Dermis microvascular lymphatic vessel endothelial cell (primary cell): ENCODE measurements at regions not wholly inside any gene's neighbourhood (a gene's known extent, or its start where the extent isn't known, plus 50 kb on each side); places are given as distances from the start of the nearest gene placed in this dataset.
"Not testable (repeated sequence)": the region's sequence is repeated elsewhere in the genome, so short reads cannot be mapped to it uniquely, and the experiment has no call there.

ENCODE experiments used
- DNase-seq, 2 donors: peaks; one replicate each; pipeline versions ENCODE4 v3.0.0 to v3.0.0-alpha.2; 2010; ENCODE audit warnings: low read depth in 2 of 2

DNA sequence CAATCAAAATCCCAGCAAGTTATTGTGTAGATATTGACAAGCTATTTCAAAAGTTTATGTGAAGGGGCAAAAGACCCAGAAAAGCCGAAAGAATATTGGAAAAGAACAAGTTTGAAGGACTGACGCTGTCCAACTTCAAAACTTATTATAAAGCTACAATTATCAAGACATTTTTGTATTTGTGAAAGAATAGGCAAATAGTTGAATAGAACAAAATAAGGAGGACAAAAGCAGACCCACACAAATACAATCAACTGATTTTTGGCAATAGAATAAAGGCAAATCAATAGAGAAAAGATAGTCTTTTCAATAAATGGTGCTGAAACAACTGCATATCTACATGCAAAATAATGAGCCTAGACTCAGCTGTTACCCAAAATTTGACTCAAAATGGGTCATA lies 807.7 kb upstream of the CDH6 start:
- DNase-seq, result no peak

DNA sequence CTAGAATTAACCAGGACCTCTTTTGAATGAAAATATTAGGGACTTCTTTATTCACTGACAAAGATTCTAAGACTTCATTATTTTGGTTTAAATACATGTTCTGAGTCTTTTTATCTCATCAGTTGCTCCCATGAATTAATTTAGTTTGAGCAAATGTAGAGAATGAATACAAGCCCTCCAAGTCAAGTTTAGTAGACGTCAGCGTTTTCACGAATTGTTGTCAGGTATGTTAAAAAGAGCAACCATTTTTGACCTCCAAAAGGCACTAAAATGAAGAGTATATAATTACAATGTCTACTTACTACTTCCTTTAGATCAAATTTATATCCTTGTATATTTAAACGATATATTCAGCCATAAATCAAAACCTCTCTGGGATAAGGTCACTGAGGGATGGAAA lies 809.3 kb upstream of the CDH6 start:
- no peak for DNase-seq

DNA sequence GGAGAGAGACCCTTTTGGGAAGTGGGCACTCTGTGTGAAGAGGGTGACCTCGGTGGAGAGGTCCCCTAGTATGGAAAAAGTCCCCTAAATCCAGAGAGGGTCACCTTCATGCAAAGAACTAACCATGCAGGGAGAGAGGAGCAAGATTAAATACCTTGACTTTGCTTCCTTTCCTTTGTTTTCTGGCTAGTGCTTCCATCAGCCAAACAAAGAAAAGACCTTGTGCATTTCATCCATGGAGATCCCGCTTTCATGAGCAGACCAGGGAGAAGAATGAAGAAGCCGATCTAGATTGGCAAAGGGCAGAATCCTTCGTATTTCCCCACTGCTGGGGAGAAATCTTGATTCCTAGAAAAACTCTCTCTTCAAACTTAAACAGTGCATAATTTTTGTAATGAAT lies 813.3 kb upstream of the CDH6 start:
- DNase-seq, result no peak

DNA sequence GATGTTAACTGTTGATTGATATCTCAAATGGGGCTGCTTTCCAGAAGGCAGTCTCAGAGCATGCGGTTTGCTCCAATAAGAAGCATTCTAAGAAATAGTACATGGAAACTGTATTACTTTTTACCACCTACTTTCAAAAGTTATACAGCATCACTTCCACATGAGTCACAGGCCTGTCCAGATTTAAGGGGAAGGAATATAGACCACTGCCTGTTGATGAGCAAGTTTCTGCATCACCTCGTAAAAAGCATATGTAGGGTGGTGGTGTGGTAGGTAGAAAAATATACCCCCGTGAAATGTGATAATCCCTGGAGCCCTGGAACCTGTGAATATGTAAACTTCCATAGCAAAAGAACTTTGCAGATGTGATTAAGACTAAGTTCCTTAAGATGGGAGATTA lies 816.6 kb upstream of the CDH6 start:
- DNase-seq, result no peak

DNA sequence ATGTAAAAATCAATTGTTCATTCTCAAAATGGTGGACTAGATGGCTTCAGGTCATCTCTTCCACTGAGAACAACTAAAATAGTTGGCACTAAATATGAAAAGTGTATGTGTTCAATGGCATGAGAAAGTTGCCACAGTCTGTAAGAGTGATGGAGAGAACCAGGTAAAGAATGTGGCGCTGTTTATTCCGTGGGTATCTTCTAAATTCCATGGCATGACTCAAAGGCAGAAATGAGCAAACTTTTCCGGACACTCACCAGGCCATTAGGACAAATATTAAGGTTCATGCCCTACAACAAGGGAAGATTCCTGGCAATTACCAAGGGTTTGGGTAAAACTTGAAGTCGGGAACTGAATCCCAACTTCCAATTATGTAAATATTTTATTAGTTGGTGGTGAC lies 825.4 kb upstream of the CDH6 start:
- DNase-seq, result no peak

DNA sequence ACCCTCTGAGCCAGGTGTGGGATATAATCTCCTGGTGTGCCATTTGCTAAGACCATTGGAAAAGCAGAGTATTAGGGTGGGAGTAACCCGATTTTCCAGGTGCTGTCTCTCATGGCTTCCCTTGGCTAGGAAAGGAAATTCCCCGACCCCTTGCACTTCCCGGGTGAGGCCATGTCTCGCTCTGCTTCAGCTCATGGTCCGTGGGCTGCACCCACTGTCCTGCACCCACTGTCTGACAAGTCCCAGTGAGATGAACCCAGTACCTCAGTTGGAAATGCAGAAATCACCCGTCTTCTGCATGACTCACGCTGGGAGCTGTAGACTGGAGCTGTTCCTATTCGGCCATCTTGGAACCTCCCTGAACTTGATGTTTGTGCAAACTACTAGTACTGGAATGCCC lies 828.5 kb upstream of the CDH6 start:
- not testable (repeated sequence) for DNase-seq

DNA sequence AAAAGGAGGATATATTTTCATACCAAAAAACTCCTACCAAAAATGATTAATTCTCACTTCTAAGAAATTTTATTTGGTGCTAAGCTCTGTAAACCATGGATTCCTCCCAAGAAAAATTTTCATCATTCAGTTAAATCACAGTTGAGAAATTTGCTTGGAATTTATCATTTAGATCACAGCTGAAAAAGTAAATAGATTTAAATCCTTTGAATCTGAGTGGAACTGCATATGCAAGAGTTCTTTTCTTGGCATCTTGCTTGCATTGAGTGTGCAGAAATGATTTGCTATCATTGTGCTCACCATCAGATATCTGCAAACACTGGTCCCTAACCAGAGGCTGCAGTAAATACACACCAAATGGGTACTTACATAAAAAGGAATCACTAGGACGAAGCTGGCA lies 836.1 kb upstream of the CDH6 start:
- DNase-seq, result no peak

DNA sequence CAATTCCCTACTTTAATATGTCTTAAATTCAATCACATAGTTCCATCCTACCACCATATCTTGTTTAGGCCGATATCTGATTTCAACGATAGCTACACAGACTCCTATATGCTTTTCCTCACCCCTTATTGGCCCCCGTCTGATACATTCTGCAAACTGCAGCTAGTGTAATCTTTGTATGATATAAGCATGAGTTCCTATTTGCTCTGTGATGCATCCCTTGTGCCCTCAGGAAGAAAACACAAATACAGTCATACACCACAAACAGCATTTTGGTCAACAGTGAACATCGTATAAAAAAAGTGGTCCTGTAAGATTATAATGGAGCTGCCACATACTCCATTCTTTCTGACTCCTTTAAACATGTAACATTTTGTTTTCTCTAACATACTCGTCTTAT lies 837.8 kb upstream of the CDH6 start:
- DNase-seq, result no peak

DNA sequence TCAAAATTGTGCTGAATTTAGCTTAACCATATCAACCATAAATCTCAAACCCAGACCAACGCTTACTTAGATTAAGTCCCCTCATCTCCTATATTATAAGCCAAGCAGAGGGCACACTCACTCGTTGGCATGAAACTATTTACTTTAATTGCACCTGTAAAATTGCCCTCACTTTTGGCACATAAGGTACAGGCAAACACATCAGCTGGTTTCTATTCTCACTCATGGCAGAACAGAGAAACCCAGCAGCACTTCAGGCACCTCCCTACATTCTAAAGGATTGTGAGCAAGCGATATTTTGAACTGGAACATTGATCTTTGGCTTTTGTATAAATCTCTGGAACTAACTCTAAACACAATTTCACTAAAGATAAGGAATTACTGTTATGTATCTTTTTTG lies 845.6 kb upstream of the CDH6 start:
- no peak for DNase-seq

DNA sequence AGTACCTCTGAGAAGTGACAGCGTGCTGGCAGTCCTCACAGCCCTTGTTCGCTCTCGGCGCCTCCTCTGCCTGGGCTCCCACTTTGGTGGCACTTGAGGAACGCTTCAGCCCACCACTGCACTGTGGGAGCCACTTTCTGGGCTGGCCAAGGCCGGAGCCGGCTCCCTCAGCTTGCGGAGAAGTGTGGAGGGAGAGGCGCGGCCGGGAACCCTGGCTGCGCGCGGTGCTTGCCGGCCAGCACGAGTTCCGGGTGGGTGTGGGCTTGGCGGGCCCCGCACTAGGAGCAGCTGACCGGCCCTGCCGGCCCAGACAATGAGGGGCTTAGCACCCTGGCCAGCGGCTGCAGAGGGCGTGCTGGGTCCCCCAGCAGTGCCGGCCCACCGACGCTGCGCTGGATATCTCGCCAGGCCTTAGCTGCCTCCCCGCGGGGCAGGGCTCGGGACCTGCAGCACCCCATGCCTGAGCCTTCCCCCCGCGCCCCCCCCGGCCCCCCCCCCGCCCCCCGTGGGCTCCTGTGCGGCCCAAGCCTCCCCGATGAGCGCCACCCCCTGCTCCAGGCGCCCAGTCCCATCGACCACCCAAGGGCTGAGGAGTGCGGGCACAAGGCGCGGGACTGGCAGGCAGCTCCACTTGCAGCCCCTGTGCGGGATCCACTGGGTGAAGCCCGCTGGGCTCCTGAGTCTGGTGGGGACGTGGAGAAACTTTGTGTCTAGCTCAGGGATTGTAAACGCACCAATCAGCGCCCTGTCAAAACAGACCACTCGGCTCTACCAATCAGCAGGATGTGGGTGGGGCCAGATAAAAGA lies 847.7 kb upstream of the CDH6 start:
- DNase-seq, result not testable (repeated sequence)

DNA sequence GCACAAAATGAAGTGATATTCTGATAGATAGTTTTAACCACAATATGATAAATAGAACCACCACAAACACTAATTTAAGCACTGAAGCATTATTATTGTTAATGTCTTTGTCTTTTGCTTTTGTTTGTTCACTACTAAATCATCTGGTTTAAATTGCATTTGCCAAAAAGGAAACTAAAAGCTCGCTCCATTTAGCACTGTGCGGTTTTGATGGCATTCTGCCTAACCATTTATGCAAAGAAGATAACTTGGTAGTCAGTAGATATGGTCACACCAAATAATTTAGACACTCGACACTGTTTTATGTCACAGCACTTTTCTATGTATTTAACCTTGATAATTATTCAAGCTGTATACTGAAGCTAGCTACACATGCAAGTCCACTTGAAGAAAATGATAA lies 849.8 kb upstream of the CDH6 start:
- DNase-seq, result no peak

DNA sequence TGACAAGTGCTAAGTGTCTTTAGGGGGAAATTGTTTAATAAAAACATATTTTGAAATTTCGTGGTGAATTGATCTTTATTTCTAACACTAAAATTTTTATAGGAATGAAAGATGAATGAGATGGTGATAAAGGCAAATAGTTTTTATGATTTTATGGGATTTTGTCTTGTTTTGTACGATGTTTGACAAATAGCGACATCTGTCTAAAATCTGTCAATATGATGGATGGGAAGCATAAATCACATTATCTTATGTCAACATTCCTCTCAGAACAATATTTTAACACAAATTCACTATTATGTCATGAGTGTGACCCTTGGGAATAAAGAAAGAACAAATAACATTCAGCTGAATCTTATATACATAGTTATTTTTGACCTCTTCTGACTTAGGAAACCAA lies 852.0 kb upstream of the CDH6 start:
- DNase-seq, result no peak

DNA sequence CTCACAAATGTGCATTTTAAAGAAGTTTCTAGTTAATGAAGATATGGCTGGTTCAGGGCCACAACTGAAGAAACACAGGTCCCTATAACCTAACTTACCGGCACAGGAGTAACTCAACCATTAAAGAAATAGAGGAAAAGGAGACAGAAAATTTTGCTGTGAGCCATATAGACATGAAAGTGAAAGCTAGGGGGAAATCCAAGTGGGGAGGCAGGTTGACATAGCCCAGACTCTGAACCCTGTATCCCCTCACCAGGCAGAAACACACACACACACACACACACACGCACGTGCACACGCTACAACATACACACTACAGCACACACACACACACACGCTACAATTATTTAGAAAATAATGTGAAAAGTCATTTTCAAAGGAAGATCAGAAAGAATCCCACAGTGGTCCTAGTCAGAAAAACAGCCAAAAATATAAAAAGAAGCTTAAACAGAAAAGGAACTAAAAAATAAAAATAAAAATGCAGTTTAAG lies 856.4 kb upstream of the CDH6 start:
- DNase-seq, result no peak

DNA sequence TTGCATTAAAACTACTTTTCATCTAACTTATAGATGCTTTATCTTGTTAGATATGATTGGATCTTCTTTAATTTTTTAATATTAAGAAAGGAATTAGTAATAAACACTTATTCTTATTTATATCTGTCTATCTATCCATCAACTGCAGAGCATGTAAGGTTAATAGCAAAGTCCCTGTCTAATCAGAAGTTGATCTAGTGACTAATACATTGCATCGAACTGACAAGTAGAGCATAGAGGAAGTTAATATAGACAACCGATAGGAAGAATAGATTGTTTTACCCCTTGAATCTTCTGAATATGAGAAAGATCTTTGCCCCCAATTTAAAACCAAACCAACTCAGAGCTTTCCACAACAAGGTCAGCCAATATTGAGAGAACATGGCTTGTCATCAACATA lies 862.0 kb upstream of the CDH6 start:
- no peak for DNase-seq

DNA sequence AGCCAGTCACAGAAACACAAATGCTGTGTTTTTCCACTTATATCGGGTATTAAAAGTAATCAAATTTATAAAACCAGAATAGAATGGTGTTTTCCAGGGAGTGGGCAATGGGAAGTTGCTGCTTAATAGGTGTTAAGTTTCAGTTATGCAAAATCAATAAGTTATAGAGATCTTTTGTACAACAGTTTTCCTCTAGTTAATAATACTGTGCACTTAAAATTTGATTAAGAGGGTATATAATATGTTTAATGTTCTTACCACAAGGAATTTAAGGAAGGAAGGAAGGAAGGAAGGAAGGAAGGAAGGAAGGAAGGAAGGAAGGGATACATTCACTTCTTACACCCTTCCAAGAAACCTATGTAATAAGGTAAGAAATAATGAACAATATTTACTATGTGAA lies 867.7 kb upstream of the CDH6 start:
- DNase-seq, result no peak

DNA sequence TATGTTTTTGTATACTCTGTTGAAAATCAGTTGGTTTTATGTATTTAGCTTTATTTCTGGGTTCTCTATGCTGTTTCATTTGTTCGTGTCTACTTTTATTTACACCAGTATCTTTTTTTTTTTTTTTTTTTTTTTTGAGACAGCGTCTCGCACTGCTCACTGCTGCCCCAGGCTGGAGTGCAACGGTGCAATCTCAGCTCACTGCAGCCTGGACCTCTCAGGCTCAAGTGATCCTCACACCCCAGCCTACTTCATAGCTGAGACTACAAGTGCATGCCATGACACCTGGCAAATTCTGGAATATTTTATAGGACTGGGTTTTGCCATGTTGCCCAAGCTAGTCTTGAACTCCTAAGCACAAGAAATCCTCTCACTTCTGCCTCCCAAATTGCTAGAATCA lies 869.4 kb upstream of the CDH6 start:
- no peak for DNase-seq

DNA sequence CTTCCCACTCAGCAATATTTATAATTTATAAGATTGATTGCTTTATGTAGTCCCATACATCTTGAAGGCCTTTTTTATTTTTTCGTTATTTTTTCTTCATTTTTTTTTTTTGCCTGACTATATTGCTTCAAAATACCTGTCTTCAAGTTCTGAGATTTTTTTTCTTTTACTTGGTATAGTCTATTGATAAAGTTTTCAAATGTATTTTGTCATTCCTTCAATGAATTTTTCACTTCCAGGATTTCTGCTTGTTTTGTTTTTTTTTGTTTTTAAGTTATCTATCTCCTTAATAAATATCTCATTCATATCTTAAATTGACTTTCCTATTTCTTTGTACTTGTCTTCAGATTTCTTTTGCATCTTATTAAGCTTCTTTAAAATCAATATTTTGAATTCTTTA lies 905.6 kb upstream of the CDH6 start:
- no peak for DNase-seq

DNA sequence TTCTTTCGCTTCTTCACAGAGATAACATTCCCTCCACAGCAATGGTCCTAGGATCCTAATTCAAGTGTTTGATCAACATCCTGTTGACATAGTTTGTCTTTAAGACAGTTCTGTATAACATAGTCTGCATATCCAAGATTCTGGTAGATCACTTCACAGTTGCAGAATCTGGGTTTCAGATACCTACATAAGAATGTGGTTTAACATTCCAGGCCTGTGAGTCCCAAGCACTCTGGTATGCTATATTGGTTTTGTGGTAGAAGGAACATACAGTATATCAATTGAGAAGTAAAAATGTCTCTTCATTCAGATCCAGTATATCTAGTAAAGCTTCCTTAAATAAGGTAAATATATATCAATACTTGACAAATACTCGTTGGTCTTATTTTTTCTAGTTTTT lies 914.2 kb upstream of the CDH6 start:
- DNase-seq, result no peak

DNA sequence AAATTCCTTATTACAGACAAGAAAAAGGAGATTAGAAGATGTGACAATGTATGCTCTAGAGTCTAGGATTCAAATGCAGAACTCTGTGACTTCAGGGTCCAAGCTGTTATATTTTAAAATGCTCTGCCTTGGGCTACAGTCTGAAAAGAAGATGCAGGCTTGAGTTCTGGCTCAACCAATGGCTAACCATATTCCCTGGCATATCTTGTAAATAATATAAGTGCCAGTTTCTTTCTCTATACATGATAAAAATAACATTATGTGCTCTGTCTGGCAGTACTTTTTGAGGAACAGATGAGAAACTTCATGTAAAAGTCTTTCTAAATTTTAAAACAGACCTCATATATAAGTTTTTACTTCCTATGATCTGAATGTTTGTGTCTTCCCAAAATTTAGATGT lies 926.5 kb upstream of the CDH6 start:
- no peak for DNase-seq

DNA sequence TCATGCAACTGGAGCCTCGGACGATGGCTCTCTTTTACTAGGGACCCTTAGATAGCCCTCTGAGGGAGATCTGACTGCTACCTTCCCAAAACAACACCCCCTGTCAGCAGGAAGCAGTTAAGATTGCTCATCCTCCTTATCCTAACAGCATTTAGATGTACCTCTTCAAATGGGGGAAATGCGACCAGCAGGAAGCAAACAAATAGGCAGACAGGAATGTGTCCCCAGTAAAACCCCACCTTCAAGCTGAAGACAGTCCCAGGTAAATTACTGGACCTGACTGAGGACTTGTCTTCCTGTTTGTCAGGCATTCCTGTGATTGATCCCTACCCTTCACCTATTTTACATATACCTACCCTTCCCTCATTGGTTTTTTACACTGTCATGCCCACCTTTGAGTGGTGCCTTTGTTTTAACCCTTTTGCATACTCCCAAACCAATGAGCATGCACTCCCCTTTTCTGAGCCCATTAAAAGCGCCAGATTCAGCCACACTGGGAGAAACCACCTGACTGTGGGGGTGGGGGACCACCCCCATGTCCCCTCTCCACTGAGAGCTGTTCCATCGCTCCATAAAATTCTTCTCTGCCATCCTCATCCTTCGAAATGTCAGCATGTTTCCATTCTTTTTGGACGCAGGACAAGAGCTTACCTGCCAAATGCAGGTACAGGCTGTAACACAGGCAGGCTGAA lies 954.0 kb upstream of the CDH6 start:
- DNase-seq, result no peak

DNA sequence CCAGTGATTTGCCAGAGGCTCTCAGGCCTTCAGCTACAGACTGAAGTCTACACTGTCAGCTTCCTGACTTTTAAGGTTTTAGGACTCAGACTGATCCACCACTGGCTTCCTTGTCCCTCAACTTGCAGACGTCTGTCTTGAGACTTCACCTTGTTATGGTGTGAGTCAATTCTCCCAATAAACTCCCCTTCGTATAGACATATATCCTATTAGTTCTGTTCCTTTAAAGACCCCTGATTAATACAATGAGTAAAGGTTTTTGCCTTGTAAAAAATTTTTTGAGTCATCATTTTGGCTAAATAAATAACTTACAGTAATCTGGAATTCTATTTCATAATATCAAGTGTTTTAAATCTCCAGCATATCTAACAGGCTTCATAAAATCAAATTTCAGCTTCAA lies 956.3 kb upstream of the CDH6 start:
- DNase-seq, result no peak

DNA sequence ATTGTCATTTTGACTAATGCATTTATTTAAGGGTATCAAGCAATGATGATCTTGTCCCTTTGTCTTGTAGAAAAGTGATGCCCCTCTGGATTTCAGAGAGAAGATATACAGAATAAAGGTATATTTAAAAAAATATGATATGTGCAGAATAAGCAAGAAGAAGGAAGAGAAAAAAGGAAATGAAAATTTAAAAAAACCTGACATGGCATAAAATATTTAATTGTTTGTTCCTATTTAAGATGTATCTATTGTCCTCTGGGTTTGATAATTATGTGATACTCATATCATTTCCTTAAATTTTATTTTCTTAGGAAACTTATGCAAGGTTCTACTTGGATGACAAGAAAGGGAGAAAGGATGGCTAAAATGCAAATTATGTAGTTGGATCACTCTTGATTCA lies 983.7 kb upstream of the CDH6 start:
- DNase-seq, result no peak

DNA sequence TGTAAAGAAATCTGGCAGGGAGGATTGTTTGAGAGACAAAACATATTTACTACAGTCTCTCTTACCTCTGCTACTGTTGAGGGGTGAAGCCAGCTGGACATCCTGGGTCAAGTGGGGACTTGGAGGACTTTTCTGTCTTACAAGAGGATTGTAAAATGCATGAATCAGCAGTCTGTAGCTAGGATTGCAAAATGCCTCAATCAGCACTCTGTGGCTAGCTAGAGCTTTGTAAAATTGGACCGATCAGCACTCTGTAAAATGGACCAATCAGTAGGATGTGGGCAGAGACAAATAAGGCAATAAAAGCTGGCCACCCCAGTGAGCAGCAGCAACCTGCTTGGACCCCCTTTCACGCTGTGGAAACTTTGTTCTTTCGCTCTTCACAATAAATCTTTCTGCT lies 995.8 kb upstream of the CDH6 start:
- no peak for DNase-seq
